Islet precursor cell (in vitro differentiated cells): ENCODE measurements at regions not wholly inside any gene's neighbourhood (a gene's known extent, or its start where the extent isn't known, plus 50 kb on each side); places are given as distances from the start of the nearest gene placed in this dataset.

ENCODE experiments used
- DNase-seq: peaks from one replicate; pipeline ENCODE4 v3.0.0-alpha.2; 2018

DNA sequence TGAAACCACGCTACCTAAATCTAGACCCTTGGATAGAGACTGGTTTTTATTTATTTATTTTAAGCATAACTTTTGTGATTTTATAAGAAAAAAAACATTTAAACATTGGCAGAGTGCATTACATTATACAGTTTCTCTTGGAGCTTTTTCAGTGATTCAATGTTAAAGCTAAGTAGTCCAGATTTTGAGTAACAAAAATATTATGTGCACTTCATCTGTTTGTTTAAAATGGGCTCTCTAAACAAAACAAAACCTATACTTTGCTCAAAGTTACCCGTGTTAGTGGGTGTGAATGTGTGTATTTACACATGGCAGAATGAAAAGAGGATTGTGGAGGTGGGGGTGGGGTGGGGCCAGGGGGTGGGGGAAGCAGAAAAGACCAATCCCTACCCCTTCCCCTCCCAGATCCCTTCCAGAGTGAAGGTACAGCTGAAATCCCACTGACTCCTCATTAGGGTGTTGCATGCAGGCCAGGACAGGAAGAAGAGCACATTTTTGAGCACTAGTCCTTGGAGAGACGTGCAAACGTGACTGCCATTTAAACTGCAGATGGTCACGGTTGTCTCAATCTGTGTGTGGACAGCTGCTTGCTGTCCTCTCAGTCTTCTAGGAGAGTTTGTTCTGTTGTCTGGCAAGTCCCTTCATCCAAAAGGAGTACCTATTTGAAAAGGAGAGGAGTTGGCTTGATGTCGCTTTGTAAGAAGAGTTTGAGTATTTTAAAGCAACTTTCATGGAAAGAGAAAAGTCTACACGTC lies 303.0 kb downstream of the ICOS start:
- DNase-seq: no peak

DNA sequence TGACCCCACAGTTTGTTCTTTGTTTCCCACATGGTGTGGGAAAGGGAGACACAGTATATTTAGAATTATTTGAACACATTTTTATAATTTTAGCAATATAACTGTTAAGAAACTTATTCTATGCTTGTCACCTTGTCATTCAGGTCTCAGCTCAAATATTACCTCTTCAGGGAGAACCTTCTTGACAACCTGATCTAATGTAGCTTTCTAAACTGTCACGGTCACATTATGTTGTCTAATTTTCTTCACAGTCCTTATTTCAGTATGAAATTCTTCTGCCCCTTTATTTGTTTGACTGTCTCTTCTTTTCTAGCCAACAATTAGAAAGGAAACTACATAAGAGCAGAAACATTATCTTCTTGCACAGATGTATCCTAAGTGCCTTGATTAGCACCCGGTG lies 304.3 kb upstream of the PARD3B start:
- DNase-seq: no peak

DNA sequence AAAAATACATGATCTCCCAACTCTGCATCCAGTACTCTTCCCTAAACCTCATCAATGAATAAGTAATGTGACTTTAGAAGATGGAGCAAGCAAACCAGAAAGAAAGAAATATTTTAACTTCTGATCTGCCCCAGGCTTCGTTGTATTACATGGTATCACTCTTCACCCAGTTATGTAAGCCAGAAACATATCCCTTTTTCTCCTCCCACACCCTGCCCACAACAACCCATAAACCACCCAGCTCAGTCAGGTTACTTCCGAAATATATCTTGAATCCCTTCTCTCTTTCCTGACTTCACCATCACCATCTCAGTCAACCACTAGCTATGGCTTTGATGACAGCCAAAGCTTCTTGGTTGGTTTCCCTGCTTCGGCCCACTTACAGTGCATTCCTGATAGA lies 295.8 kb upstream of the PARD3B start:
- DNase-seq: no peak

DNA sequence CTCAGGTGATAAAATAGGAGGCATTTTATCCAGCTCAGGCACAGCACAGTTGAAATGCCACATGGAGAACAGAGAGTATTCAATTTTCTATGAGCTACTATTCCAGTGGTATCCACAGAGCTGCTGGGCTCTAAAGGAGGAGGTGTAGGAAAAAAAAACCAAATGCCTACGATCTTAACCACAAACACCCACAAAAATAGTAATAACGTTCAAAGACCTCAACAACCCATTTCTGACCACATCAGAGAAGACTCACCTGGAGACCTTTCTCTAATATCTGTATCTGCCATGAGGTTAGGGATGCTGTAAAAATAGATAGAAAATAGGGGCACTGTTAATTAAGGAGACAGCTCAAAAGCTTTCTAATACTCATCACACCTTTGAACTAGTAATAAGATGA lies 294.6 kb upstream of the PARD3B start:
- DNase-seq: no peak

DNA sequence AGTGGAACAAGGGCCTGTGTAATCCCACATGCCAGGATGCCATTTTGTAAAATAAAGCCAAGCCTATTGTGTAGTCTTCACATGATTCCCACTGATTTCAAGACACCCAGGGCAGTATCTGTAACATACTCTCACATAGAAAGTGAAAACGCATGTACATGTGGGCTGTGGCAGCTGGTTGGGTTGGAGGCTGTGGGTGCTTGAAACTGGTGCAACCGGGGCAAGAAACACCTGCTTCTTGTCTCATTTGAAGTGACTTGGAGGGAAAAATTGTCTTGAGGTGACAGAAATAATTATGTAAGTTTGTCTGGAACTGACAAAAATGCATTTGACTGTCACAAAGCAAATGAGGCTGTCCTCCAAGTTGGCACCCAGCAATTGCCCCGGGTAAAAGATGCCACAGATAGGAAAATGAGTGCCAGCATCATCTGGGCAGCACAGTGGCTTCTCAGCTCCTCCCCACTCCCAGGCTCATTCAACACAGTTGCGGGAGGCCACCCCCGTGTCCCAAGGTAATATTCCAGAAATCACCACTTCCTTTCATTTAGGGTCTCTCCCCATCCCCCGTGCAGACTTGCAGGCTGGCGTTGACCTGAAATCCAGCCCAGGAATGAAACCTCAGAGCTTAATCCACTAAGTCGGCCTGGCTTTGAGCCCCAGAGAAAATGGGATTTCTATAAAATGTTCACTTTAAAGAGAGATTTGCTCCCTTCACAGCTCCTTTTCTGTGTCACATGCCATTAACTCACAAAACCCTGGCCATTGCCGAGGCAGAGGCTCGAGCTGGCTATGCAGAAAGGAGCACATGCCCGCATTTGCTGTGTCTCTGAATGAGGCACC lies 293.9 kb upstream of the PARD3B start:
- DNase-seq: no peak

DNA sequence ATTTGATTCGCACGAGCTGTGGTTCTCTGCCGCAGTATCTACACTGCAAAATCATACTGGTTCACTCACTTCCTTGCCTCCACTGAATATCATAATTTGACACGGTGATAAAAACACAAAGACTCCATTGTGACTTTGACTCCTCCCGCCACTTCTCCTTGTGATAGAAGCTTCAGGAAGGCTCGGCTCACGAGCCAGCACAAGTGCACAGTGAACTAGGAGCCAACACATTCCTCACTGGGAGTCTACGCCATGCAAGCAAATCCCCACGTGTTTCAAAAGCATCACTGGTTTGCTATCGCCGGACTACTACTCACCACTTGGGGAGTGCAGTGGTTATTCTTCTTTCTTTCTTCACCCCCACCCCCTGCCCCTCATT lies 293.3 kb upstream of the PARD3B start:
- no peak for DNase-seq

DNA sequence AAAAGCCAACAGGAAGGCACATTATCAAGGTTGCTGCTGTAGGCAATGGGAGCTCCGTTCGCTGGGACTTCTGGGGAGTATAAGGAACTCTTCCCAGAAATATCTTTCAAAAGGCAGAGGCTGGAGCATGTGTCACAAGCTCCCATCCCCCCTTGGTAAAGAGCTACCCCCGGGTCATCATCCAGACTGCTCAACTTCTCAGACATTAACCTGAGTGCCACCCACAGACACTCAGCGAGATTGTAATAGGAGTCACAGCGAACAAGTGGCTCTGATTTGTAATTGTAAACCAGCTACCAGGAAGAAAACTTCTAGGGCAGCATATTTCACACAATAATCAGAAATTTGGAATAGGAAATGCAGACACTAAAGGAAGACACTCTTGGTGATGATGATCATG lies 290.2 kb upstream of the PARD3B start:
- no peak for DNase-seq

DNA sequence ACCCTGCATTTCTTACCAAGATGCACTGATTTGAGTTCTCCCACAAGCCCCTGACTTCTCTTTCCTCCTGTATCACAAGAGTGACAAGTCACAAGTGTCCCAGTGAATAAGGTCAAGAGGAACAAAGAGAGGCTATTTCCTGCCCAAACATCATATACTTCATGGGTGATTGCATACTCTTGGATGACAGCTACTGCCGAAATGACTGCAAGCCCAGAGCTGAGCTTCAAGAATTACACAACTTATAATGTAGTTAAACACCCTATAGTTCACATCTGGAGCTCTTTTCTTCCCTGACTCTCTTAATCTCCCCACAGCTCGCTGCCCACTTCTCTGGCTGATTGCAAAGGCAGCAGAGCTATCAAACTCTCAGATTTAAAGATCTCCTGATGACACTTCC lies 289.7 kb upstream of the PARD3B start:
- DNase-seq: no peak

DNA sequence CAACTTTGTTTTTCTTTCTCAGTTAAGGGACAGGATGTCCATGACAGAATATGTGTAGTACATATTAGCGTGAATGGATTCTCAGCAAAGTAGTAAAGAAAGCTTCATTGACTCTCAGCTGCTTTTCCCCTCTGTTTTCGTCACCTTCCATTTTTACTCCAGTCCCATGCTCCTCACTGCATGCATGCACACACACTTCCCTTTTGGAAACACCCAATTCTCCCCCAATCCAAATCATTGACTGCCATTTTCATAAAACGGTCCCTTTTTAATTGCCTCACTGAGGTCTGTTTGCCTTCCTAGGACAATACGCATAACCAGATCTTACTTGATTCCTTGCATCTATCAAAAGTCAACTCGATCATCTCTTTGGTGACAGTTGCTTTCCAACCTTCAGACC lies 287.5 kb upstream of the PARD3B start:
- no peak for DNase-seq

DNA sequence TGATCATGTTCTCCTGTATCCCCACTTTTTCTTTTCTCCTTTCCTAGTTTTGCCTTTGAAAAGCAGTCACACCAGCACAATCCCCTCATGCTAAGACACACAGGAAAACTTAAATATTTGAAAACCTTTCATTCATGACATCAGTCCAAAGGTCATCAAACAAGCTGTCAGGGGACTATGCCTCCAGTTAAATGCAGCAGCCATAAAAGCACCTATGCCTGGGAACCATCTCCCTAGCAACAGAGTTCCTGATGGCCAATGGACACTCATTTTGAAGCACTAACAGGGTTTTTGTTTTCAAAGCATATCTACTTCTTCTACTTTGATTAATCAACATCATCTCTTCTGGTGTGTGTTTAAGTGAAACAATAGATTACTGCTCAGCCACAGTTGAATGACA lies 286.4 kb upstream of the PARD3B start:
- DNase-seq: no peak

DNA sequence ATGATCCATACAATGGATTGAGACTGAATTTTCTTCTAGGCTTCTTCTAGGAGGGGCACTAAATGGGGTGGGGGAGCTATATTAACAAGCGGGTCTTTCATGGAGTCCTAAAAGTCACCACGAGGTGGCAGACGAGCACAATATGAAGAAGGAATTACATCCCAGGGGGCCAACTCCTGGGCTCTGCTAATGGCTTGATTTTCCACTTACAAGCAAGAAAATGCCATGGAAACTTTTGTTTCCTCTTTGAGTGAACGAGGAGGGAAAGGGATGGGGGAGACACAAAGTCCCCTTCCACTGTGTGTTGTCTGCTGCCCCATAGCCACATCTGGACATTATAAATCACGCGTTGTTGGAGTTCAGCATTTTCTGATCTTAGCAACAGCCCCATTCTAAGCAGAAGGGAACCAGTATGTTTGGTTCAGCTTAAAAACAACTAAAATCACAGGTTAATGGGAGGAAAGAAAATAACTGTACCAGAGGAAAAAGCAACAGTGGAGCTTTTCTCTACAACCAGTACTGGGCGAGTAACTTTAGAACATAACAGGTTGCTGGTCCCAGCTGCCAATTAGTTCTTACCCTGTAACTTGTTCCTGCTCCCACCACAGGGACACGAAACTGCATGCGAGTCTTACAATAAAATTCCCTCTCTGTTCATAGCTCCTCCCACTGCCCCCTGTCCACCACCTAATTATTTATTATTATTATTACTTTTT lies 285.0 kb upstream of the PARD3B start:
- peak; percentile 79 for DNase-seq

DNA sequence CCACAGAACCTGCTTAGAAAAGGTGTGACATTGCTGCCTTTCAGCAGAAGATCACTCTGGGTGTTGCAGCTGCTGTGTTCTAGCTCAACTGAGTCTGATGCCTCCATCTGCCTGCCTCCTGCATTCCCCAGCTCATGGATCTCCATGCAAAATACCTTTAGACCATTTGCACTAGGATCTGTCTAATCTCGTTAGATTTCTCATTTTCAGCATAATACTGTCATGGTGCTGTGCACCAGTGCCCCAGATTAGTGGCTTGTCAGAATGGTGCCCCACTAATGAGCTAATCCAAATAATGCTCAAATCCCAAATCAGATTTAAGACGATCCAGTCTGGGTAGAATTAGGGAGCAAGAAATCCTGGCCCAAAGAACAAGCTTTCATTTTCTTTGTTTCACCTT lies 284.4 kb upstream of the PARD3B start:
- DNase-seq: no peak

DNA sequence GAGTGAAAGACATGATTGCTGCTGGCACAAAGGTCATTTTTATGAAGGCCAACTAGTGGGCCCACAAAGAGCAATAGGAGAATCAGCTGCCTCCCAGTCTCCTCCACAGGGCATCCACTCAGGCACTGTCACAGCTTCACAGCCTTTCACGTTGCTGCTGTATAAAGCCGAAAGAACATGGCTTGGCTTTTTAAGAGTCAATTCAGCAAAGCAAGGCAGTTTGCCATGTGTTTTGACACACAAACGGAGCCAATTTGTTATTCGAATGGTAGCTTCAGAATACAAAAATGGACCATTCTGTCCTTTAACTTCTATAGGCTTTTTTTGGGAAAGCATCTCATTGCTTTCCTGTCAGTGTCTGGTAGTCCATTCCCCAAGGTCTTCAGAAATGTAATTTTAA lies 283.4 kb upstream of the PARD3B start:
- no peak for DNase-seq

DNA sequence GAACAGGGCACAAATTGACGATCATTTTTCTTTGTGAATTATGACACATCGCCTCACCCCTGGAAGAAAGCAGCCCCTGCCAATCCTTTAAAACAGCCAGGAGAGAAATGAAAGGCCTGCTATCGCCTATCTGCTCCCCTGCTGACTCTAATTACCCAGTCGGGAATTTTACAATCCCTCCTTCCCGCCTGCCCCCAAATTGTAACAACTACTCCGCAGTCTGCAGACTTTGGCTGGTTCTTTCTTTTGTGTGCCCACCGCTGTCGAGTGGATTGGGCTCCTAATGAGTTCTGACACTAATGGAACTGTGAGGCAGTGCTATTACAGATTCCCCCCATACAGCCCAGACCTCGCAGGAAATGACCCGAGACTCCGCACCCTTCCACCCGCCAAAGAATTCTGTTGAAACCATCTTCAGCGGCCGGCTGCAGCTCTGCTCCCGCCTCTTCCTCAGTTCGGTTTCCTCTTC lies 281.2 kb upstream of the PARD3B start:
- no peak for DNase-seq

DNA sequence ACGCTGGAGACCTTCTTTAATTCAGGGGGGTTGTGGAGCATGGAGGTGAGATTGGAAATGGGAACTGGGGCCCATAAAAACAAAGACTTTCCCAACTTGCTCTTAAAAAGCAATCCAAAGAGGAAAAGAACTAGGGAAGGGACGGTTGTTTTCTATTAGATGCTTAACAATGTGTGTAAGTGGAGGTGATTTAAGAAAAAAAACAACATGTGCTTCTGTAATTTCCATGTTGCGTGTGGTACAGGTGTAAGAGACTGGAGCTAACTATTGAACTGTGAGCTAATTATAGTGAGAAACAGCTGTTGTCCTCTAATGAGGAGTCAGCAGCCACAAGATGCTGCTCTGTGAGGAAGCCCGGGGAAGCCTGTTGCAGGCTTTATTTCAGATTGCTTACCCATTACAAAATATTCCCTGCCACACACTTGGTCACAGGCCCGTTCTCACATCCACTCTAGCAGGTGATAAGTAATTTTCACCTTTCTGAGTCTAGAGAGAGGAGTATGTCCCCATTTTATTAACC lies 280.6 kb upstream of the PARD3B start:
- DNase-seq: no peak

DNA sequence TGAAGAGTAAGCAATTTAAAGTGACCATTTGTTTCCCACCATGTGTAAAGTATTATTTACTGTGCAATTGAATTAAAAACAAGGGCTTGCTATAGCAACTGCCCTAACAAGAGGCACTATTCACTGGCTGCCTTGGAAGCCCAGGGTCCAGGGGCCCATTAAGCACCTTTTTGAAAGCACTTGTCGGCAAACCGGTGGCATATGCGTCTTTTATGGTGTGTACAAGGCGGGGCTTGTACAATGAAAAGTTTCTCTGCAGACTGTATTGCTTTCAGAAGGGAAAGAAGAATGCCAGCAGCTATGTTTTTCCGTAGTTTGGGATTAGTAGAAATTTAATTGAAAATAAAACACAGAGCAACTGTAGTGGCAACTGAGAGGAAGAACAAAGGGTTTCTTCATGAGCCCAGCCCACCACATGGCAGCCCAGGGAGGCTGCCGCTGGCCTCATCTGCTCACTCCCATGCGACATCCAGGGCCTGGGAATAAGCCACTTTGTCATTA lies 279.5 kb upstream of the PARD3B start:
- no peak for DNase-seq

DNA sequence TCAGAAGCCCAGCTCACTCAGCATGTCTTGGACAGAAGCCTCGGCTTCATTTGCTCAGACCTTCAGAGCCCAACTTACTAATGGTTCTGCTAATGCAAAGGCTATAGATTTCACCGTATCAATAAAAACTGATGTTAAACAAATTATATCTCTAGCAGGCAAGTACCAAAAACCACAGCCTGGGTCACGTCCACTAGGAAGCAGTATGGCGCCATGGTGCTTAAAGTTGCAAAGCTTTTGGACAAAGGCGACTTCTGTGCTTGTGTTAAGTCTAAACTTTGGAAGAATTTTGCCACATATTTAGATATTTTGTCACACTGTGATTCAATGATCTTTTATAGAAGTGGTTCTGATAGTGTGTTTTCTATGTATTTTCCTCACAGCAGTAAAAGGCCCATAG lies 276.8 kb upstream of the PARD3B start:
- DNase-seq: no peak

DNA sequence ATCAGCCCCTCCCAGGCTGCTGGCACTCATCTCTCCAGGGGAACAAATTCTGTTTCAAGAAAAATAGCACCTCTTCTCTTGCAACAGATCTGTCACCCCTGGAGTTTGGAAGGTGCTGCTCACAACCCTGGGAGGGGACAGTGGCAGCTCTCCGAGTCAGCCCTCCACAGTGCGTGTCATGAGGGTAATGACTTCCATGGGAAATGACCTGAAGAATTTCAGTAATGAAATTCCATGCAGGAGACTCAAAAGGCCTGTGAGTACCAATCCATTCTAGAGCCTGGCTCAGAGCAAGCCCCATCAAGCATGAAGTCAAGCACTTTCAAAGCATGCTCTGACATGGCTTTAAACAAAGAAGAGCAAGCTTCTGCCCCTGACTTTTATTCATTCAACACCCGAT lies 276.3 kb upstream of the PARD3B start:
- no peak for DNase-seq

DNA sequence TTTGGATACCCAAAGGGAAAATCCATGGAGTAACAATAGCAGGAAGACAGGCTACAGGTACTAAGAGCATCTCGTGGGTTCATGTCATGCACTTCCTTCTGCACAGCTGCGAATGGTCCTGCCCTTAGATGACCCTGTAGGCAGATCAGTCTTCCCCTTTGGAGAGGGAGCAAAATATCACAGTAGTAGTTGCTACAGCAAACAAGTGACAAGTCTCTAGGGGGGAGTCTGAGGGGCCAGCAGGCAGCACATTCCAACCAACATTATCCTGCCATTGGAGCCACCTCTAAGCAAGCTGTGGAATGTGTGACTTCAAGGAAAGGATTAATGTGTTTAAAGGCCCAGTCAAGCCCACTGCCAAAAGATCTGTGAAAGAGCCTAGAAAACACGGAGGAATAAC lies 273.2 kb upstream of the PARD3B start:
- no peak for DNase-seq

DNA sequence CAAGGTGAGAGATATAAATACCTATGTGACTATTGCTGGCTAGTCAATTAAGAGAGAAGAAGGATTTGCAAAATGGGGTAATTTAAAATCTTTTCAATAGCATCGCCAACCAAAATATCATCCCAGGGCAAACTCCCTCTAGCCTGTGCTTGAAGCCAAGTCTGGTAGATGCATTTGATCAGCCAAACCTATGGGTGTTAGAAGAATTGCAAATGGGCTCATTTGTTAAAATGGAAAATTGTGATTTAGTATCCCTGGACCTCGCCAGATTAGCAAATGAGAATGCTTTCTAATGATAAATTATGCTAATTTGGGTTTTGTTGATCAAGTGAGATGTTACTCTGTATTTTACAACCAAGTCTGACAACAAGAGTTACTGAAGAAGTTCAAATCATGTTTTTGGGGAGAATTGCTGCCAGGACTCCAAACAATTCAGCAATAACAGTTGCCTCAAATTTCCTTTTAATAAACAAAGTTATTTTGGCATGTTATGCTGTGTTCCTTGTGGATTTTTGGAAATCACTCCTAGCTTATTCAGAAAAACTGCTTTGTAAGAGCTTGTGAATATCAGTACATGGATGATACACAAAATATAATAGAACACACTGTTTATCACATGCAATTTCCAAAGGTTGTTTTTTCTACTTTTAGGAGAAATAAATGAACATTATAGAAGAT lies 272.5 kb upstream of the PARD3B start:
- no peak for DNase-seq

DNA sequence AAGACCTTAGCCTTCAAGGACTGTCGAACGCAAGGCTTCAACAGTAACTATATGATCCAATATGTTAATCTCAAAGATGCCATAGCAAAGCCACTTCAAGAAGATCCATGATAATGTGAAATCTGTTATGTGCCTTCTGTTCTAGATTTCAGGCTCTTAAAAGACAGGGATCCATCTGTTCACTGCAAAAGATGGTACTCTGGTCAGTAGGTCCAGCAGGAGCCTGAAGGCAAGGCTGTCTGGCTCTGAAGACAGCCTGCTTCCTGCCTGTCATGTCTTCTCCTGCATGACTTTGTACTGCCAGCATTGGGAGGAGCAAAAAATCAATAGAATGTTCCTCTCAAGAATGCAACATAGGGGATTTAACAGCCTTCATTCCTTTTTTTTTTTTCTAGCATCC lies 270.8 kb upstream of the PARD3B start:
- DNase-seq: no peak

DNA sequence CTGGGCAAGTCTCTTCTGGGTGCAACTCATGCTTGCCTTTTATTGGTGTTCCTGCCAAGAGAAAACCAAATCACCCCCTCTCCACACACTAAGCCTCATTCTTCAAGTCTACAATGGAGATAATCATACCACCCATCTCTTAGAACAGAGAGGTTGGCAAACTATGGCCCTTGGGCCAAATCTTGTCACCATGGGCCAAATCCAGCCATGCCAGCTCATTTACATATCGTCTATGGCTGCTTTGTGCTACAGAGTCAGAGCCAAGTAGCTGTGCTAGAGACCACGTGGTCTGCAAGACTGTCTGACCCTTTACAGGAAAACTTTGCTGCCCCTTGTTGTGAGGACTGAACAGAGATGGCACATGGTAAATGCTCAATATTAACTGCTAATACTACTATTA lies 270.3 kb upstream of the PARD3B start:
- DNase-seq: no peak

DNA sequence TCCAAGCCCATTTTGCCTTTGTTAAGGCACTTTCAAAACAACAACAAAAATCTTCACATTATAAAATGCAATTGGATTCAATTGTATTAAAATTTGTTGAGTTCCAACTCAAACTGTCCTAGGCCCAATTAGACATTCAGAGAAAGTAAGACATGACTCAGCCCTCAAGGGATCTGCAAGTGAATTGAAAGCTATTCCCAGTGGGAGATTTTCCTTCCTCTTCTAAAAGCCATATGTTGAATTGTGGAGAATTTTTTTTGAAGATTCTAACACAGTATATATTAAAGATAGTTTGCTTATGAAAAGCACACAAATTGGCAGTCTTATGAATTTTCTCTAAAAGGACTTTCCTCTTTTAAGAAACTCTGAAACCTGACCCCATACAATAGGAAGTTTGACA lies 268.0 kb upstream of the PARD3B start:
- DNase-seq: no peak
